ENCODE measurements at regions not wholly inside any gene's neighbourhood (a gene's known extent, or its start where the extent isn't known, plus 50 kb on each side); places are given as distances from the start of the nearest gene placed in this dataset.
A peak's percentile ranks its signal among the peaks of the same experiment; 100 is the strongest.
"Not testable (repeated sequence)": the region's sequence is repeated elsewhere in the genome, so short reads cannot be mapped to it uniquely, and the experiment has no call there.

- 50 to 63% methylated on average over 3 of the region's 3 CpGs for WGBS, 2 experiments (ENCODE audit: low coverage in 1 of 2, low lambda C conversion rate in 2 of 2, missing lambda C conversion rate in 2 of 2)
- in situ Hi-C loops (cut with MboI): no loop called here
- H3K4me1 ChIP-seq (ENCODE audit: insufficient read depth): no peaks in the 10 kb centered on the region
- H3K4me2 ChIP-seq (ENCODE audit: unreplicated experiment): no peak overlapping the region
- H3K79me2 ChIP-seq (ENCODE audit: insufficient read depth): no peaks in the 10 kb centered on the region
- H4K20me1 ChIP-seq (ENCODE audit: insufficient read depth): no peaks in the 10 kb centered on the region
- no peak overlapping the region for H3K9ac ChIP-seq
- no peaks in the 10 kb centered on the region for H3K27me3 ChIP-seq (replicated peaks; ENCODE audit: insufficient read depth)
- no peaks in the 10 kb centered on the region for H3F3A ChIP-seq (ENCODE audit: insufficient read depth)
- no peak for TF ChIP-seq EZH2 (IDR thresholded peaks at IDR 0.05; ENCODE audit: insufficient read depth, poor library complexity, severe bottlenecking)
- TF ChIP-seq EZH2phosphoT487 (IDR thresholded peaks at IDR 0.05; ENCODE audit: insufficient read depth, low read depth): no peak
- no peak for DNase-seq
- H3K4me3 ChIP-seq: no peak overlapping the region
- H3K9me2 ChIP-seq (ENCODE audit: insufficient read depth): no peaks in the 10 kb centered on the region
- H3K27ac ChIP-seq: no peak overlapping the region
- H3K36me3 ChIP-seq (ENCODE audit: low read depth): no peaks in the 10 kb centered on the region
- H3K9me3 ChIP-seq (ENCODE audit: low read depth): no peaks in the 10 kb centered on the region
- H2AFZ ChIP-seq: no peak overlapping the region
Observed at GRCh38 chr4:148842843-148843242, 400.6 kb upstream of the NR3C2 start.

GRCh38 chr4:148837571-148837970 lies 395.4 kb upstream of the NR3C2 start:
- DNase-seq: not testable (repeated sequence)
- 52 to 63% methylated on average over 2 of the region's 2 CpGs for WGBS, 2 experiments (ENCODE audit: low coverage in 1 of 2, low lambda C conversion rate in 2 of 2, missing lambda C conversion rate in 2 of 2)

GRCh38 chr4:148834804-148835631 lies 392.8 kb upstream of the NR3C2 start:
- no peaks in the 10 kb centered on the region for H4K20me1 ChIP-seq (ENCODE audit: insufficient read depth)
- no peaks in the 10 kb centered on the region for H3K9me3 ChIP-seq (ENCODE audit: low read depth)
- no peaks in the 10 kb centered on the region for H3K79me2 ChIP-seq (ENCODE audit: insufficient read depth)
- H3F3A ChIP-seq (ENCODE audit: insufficient read depth): no peaks in the 10 kb centered on the region
- peak overlapping the region; percentile 48 for H3K27ac ChIP-seq
- peaks cover 11% of the 10 kb centered on the region; the same call in 1 of the 2 replicates for H3K4me1 ChIP-seq (ENCODE audit: insufficient read depth)
- H3K27me3 ChIP-seq (replicated peaks; ENCODE audit: insufficient read depth): no peaks in the 10 kb centered on the region
- DNase-seq: peak; percentile 68
- peak overlapping the region; percentile 1 for H3K4me2 ChIP-seq (ENCODE audit: unreplicated experiment)
- in situ Hi-C loops (cut with MboI): no loop called here
- H3K36me3 ChIP-seq (ENCODE audit: low read depth): no peaks in the 10 kb centered on the region
- H2AFZ ChIP-seq: peak overlapping the region; percentile 78
- 2 to 5% methylated on average over 6 of the region's 6 CpGs for WGBS, 2 experiments (ENCODE audit: low coverage in 1 of 2, low lambda C conversion rate in 2 of 2, missing lambda C conversion rate in 2 of 2)
- H3K4me3 ChIP-seq: no peak overlapping the region
- H3K9ac ChIP-seq: no peak overlapping the region
- no peaks in the 10 kb centered on the region for H3K9me2 ChIP-seq (ENCODE audit: insufficient read depth)
- TF ChIP-seq EZH2 (IDR thresholded peaks at IDR 0.05; ENCODE audit: insufficient read depth, poor library complexity, severe bottlenecking): no peak
- TF ChIP-seq EZH2phosphoT487 (IDR thresholded peaks at IDR 0.05; ENCODE audit: insufficient read depth, low read depth): no peak

More at GRCh38 chr4:148837571-148837970, 395.4 kb upstream of the NR3C2 start:
- H3K4me3 ChIP-seq; H3F3A ChIP-seq (ENCODE audit: insufficient read depth); H3K36me3 ChIP-seq (ENCODE audit: low read depth); H3K27me3 ChIP-seq (replicated peaks; ENCODE audit: insufficient read depth); H3K4me2 ChIP-seq (ENCODE audit: unreplicated experiment); H3K4me1 ChIP-seq (ENCODE audit: insufficient read depth); H4K20me1 ChIP-seq (ENCODE audit: insufficient read depth); H3K9me2 ChIP-seq (ENCODE audit: insufficient read depth); H3K27ac ChIP-seq; H2AFZ ChIP-seq; H3K9ac ChIP-seq; H3K9me3 ChIP-seq (ENCODE audit: low read depth); in situ Hi-C loops (cut with MboI); H3K79me2 ChIP-seq (ENCODE audit: insufficient read depth): not testable (repeated sequence)

GRCh38 chr4:148831945-148832344 lies 389.7 kb upstream of the NR3C2 start:
- Histone ChIP-seq H3K9ac (no peak overlapping the region), H3K9me2 (ENCODE audit: insufficient read depth) (no peaks in the 10 kb centered on the region), H3K9me3 (ENCODE audit: low read depth) (no peaks in the 10 kb centered on the region), H4K20me1 (ENCODE audit: insufficient read depth) (no peaks in the 10 kb centered on the region), H3K27ac (peak overlapping the region; percentile 49), H3K79me2 (ENCODE audit: insufficient read depth) (no peaks in the 10 kb centered on the region), H3F3A (ENCODE audit: insufficient read depth) (no peaks in the 10 kb centered on the region), H3K4me2 (ENCODE audit: unreplicated experiment) (no peak overlapping the region), H3K4me1 (ENCODE audit: insufficient read depth) (peaks cover 11% of the 10 kb centered on the region; the same call in 1 of the 2 replicates), H2AFZ (no peak overlapping the region), H3K27me3 (replicated peaks; ENCODE audit: insufficient read depth) (no peaks in the 10 kb centered on the region), H3K4me3 (no peak overlapping the region), H3K36me3 (ENCODE audit: low read depth) (no peaks in the 10 kb centered on the region)
- no peak for TF ChIP-seq EZH2phosphoT487 (IDR thresholded peaks at IDR 0.05; ENCODE audit: insufficient read depth, low read depth)
- no peak for TF ChIP-seq EZH2 (IDR thresholded peaks at IDR 0.05; ENCODE audit: insufficient read depth, poor library complexity, severe bottlenecking)
- peak; percentile 92 for DNase-seq
- in situ Hi-C loops (cut with MboI): no loop called here
